ENCODE measurements at regions not wholly inside any gene's neighbourhood (a gene's known extent, or its start where the extent isn't known, plus 50 kb on each side); places are given as distances from the start of the nearest gene placed in this dataset.

GRCh38 chr6:113406048-113406695 is 451.0 kb upstream of the MARCKS start:
- Histone ChIP-seq H2AFZ (ENCODE audit: low read depth, low read length, poor library complexity, severe bottlenecking) (no peak overlapping the region), H3K4me2 (ENCODE audit: low read length) (no peak overlapping the region), H3K9me3 (ENCODE audit: control insufficient read depth in 1 of 2, insufficient read depth in 1 of 2, low read depth in 1 of 2, low read length in 2 of 2) (no peaks in the 10 kb centered on the region), H3K27ac (ENCODE audit: low read depth, low read length) (no peak overlapping the region), H3K36me3 (ENCODE audit: control insufficient read depth in 1 of 2, insufficient read depth in 2 of 2, low read length in 2 of 2) (no peaks in the 10 kb centered on the region), H4K20me1 (ENCODE audit: insufficient read depth) (no peaks in the 10 kb centered on the region), H3K27me3 (ENCODE audit: insufficient read depth, low read length) (no peaks in the 10 kb centered on the region), H3K4me1 (ENCODE audit: control insufficient read depth in 1 of 2, insufficient read depth in 2 of 2, low read length in 2 of 2) (peaks cover 0 to 7% of the 10 kb centered on the region in 2 experiments; a peak in 1 of 4 replicates), H3K9me2 (ENCODE audit: insufficient read depth) (no peaks in the 10 kb centered on the region), H3K4me3 (replicated peaks in 1 of 2; ENCODE audit: low read depth in 1 of 2, low read length in 2 of 2) (no peak overlapping the region), H3K79me2 (ENCODE audit: insufficient read depth, low read length) (no peaks in the 10 kb centered on the region), H3K9ac (ENCODE audit: low read length) (no peak overlapping the region)
- intact Hi-C loops (cut with micrococcal nuclease): no loop called here
- ChIA-PET CTCF (no interaction called here), POLR2A (no interaction called here), RAD21 (ENCODE audit: low non-redundant PET in 1 of 2, low total read pairs in 2 of 2, uncharacterized antibody in 2 of 2, unreplicated experiment in 2 of 2) (no interaction called here)
- no peak for DNase-seq (ENCODE audit: low read depth, low spot score)
- BruUV-seq (replicated peaks): no TSS peak
- TF ChIP-seq SP1 (IDR thresholded peaks at IDR 0.05; ENCODE audit: low read depth): no peak
- no peak for TF ChIP-seq ZFX (IDR thresholded peaks at IDR 0.05)
- TF ChIP-seq ATF3 (IDR thresholded peaks at IDR 0.05): no peak
- no peak for TF ChIP-seq POLR2AphosphoS5 (IDR thresholded peaks at IDR 0.05; ENCODE audit: low read depth, low read length)
- TF ChIP-seq MAX (IDR thresholded peaks at IDR 0.05): no peak
- TF ChIP-seq SIN3A (IDR thresholded peaks at IDR 0.05; ENCODE audit: low read depth): no peak
- TF ChIP-seq CTCF (IDR thresholded peaks at IDR 0.05 in 2 of 3, conservative IDR thresholded peaks at IDR 0.05 in 1 of 3; ENCODE audit: borderline replicate concordance in 1 of 3, insufficient read depth in 1 of 3, low read depth in 2 of 3, low read length in 2 of 3): no peak
- no peak for TF ChIP-seq SRF (IDR thresholded peaks at IDR 0.05; ENCODE audit: low read depth)
- no peak for TF ChIP-seq CEBPB (IDR thresholded peaks at IDR 0.05; ENCODE audit: low read depth)
- no peak for TF ChIP-seq EZH2 (IDR thresholded peaks at IDR 0.05)
- no peak for TF ChIP-seq ZNF274 (IDR thresholded peaks at IDR 0.05; ENCODE audit: low read depth, low read length)
- TF ChIP-seq CBX3 (IDR thresholded peaks at IDR 0.05; ENCODE audit: low read depth): no peak
- no peak for TF ChIP-seq EZH2phosphoT487 (IDR thresholded peaks at IDR 0.05; ENCODE audit: borderline replicate concordance)
- TF ChIP-seq YY1 (IDR thresholded peaks at IDR 0.05; ENCODE audit: extremely low read depth, insufficient replicate concordance, low read depth, low read length): no peak
- no peak for TF ChIP-seq POLR2A (IDR thresholded peaks at IDR 0.05; ENCODE audit: borderline replicate concordance, extremely low read depth, insufficient read depth, insufficient read length)
- no peak for ATAC-seq
